ENCODE measurements at regions not wholly inside any gene's neighbourhood (a gene's known extent, or its start where the extent isn't known, plus 50 kb on each side); places are given as distances from the start of the nearest gene placed in this dataset.

GRCh38 chr1:188343914-188344313 is 1515.2 kb downstream of the PLA2G4A start:
- no peak overlapping the region for H3K27ac ChIP-seq (ENCODE audit: low read depth in 1 of 2, low read length in 2 of 2)
- H3K27me3 ChIP-seq (ENCODE audit: control insufficient read depth in 1 of 2, insufficient read depth in 2 of 2, low read length in 2 of 2), result no peaks in the 10 kb centered on the region
- CTCF ChIA-PET, result no interaction called here
- DNase-seq (no peak), ATAC-seq (ENCODE audit: poor library complexity) (no peak)
- Mint-ChIP-seq H3K36me3 (ENCODE audit: low read depth) (no peaks in the 10 kb centered on the region), H3K27ac (no peak overlapping the region), H3K9me3 (peaks cover 18% of the 10 kb centered on the region), H3K27me3 (no peaks in the 10 kb centered on the region), H3K4me1 (ENCODE audit: low read depth) (no peaks in the 10 kb centered on the region), H3K4me3 (no peak overlapping the region)
- H3K4me3 ChIP-seq (ENCODE audit: low read length), result no peak overlapping the region
- H3K36me3 ChIP-seq (ENCODE audit: insufficient read depth, low read length), result no peaks in the 10 kb centered on the region
- peaks cover 0 to 5% of the 10 kb centered on the region in 2 experiments for H3K9me3 ChIP-seq (ENCODE audit: control insufficient read depth in 1 of 2, insufficient read depth in 1 of 2, low read length in 2 of 2)
- H3K4me1 ChIP-seq (ENCODE audit: insufficient read depth, low read length), result no peaks in the 10 kb centered on the region
- TF ChIP-seq CTCF (IDR thresholded peaks at IDR 0.05), result no peak
- intact Hi-C loops (cut with DNase I, micrococcal nuclease), result no loop called here
- POLR2A ChIA-PET, result no interaction called here

- no peak overlapping the region for H3K27ac ChIP-seq (ENCODE audit: low read depth in 1 of 2, low read length in 2 of 2)
- no peaks in the 10 kb centered on the region for H3K4me1 ChIP-seq (ENCODE audit: insufficient read depth, low read length)
- POLR2A ChIA-PET, result no interaction called here
- H3K36me3 ChIP-seq (ENCODE audit: insufficient read depth, low read length), result no peaks in the 10 kb centered on the region
- no peaks in the 10 kb centered on the region for H3K9me3 ChIP-seq (ENCODE audit: control insufficient read depth in 1 of 2, insufficient read depth in 1 of 2, low read length in 2 of 2)
- no peak for ATAC-seq (ENCODE audit: poor library complexity)
- no peak for DNase-seq
- intact Hi-C loops (cut with DNase I, micrococcal nuclease), result no loop called here
- H3K36me3 Mint-ChIP-seq (ENCODE audit: low read depth), result no peaks in the 10 kb centered on the region
- no peak for TF ChIP-seq CTCF (IDR thresholded peaks at IDR 0.05)
- H3K4me3 Mint-ChIP-seq, result no peak overlapping the region
- no peak overlapping the region for H3K4me3 ChIP-seq (ENCODE audit: low read length)
- H3K27me3 ChIP-seq (ENCODE audit: control insufficient read depth in 1 of 2, insufficient read depth in 2 of 2, low read length in 2 of 2), result no peaks in the 10 kb centered on the region
- H3K4me1 Mint-ChIP-seq (ENCODE audit: low read depth), result no peaks in the 10 kb centered on the region
- no peaks in the 10 kb centered on the region for H3K27me3 Mint-ChIP-seq
- CTCF ChIA-PET, result no interaction called here
- no peak overlapping the region for H3K27ac Mint-ChIP-seq
- H3K9me3 Mint-ChIP-seq, result peaks cover 10% of the 10 kb centered on the region
Measured at GRCh38 chr1:188350104-188350503, 1521.4 kb downstream of the PLA2G4A start.

- H3K9me3 ChIP-seq (ENCODE audit: control insufficient read depth in 1 of 2, insufficient read depth in 1 of 2, low read length in 2 of 2), result peaks cover 6 to 16% of the 10 kb centered on the region in 2 experiments
- no peaks in the 10 kb centered on the region for H3K27me3 ChIP-seq (ENCODE audit: control insufficient read depth in 1 of 2, insufficient read depth in 2 of 2, low read length in 2 of 2)
- H3K4me3 ChIP-seq (ENCODE audit: low read length), result no peak overlapping the region
- no peaks in the 10 kb centered on the region for H3K4me1 Mint-ChIP-seq (ENCODE audit: low read depth)
- H3K4me1 ChIP-seq (ENCODE audit: insufficient read depth, low read length), result no peaks in the 10 kb centered on the region
- no peaks in the 10 kb centered on the region for H3K27me3 Mint-ChIP-seq
- TF ChIP-seq CTCF (IDR thresholded peaks at IDR 0.05), result no peak
- no peak for ATAC-seq (ENCODE audit: poor library complexity)
- no peak overlapping the region for H3K27ac Mint-ChIP-seq
- no peaks in the 10 kb centered on the region for H3K36me3 Mint-ChIP-seq (ENCODE audit: low read depth)
- ChIA-PET POLR2A (no interaction called here), CTCF (no interaction called here)
- H3K4me3 Mint-ChIP-seq, result no peak overlapping the region
- intact Hi-C loops (cut with DNase I, micrococcal nuclease), result no loop called here
- no peak for DNase-seq
- no peak overlapping the region for H3K27ac ChIP-seq (ENCODE audit: low read depth in 1 of 2, low read length in 2 of 2)
- H3K36me3 ChIP-seq (ENCODE audit: insufficient read depth, low read length), result no peaks in the 10 kb centered on the region
- peaks cover 13% of the 10 kb centered on the region for H3K9me3 Mint-ChIP-seq
Measured at GRCh38 chr1:188355082-188355481, 1526.3 kb downstream of the PLA2G4A start.
